GM23338 (cell line): ENCODE measurements at regions not wholly inside any gene's neighbourhood (a gene's known extent, or its start where the extent isn't known, plus 50 kb on each side); places are given as distances from the start of the nearest gene placed in this dataset.

ENCODE experiments used
- ATAC-seq: fragments of 200-7000 bp; cut with Tn5 transposase; 3 replicates; pipeline ENCODE4 v1.9.1; 2020
- DNase-seq: peaks from one replicate; pipeline ENCODE4 v3.0.0-alpha.2; 2015; ENCODE audit warnings: low spot score
- H2AFZ ChIP-seq: fragments of 200-600 bp; sonication (generic); 2 replicates; pipeline ENCODE4 v1.8.0; 2016; ENCODE audit warnings: antibody characterized with exemption, mild to moderate bottlenecking, moderate library complexity
- H3F3A ChIP-seq: fragments of 200-600 bp; sonication (generic); replicated peaks from 2 replicates; pipeline ENCODE4 v1.8.0; 2017; ENCODE audit warnings: antibody characterized with exemption, mixed run types, low read depth
- H3K27ac ChIP-seq: fragments of 200-600 bp; sonication (generic); 2 replicates; pipeline ENCODE4 v1.6.1; 2016; ENCODE audit warnings: low read depth
- H3K27me3 ChIP-seq: fragments of 200-600 bp; sonication (generic); 2 replicates; pipeline ENCODE4 v1.8.0; 2016; ENCODE audit warnings: mild to moderate bottlenecking, mixed run types, moderate library complexity; ENCODE audit not compliant: insufficient read depth
- H3K36me3 ChIP-seq: fragments of 200-600 bp; sonication (generic); 2 replicates; pipeline ENCODE4 v1.8.0; 2016; ENCODE audit warnings: mild to moderate bottlenecking; ENCODE audit not compliant: insufficient read depth
- H3K4me1 ChIP-seq: fragments of 200-600 bp; sonication (generic); 2 replicates; pipeline ENCODE4 v1.8.0; 2016; ENCODE audit warnings: mild to moderate bottlenecking, moderate library complexity; ENCODE audit not compliant: insufficient read depth
- H3K4me2 ChIP-seq: fragments of 200-600 bp; sonication (generic); 2 replicates; pipeline ENCODE4 v1.7.1; 2017; ENCODE audit warnings: mixed run types
- H3K4me3 ChIP-seq: fragments of 200-600 bp; sonication (generic); 2 replicates; pipeline ENCODE4 v1.6.1; 2016; ENCODE audit warnings: mixed run types
- H3K79me2 ChIP-seq: fragments of 200-600 bp; sonication (generic); replicated peaks from 2 replicates; pipeline ENCODE4 v1.8.0; 2017; ENCODE audit warnings: mild to moderate bottlenecking; ENCODE audit not compliant: insufficient read depth
- H3K9me2 ChIP-seq: fragments of 200-600 bp; sonication (generic); 2 replicates; pipeline ENCODE4 v1.8.0; 2017; ENCODE audit not compliant: insufficient read depth
- H4K20me1 ChIP-seq: fragments of 200-600 bp; sonication (generic); replicated peaks from 2 replicates; pipeline ENCODE4 v1.8.0; 2017; ENCODE audit warnings: mild to moderate bottlenecking; ENCODE audit not compliant: insufficient read depth
- H3K27ac Mint-ChIP-seq: 2 replicates; pipeline ENCODE4 v1.8.0; 2020; ENCODE audit warnings: inconsistent platforms, mild to moderate bottlenecking, moderate library complexity, mixed read lengths
- H3K27me3 Mint-ChIP-seq: 3 replicates; pipeline ENCODE4 v1.8.0; 2022; ENCODE audit warnings: low read depth, mild to moderate bottlenecking, moderate library complexity, mixed read lengths, inconsistent platforms; ENCODE audit not compliant: insufficient read depth, poor library complexity
- H3K36me3 Mint-ChIP-seq: 3 replicates; pipeline ENCODE4 v1.8.0; 2021; ENCODE audit warnings: low read depth, mild to moderate bottlenecking, inconsistent platforms, moderate library complexity, mixed read lengths
- H3K4me1 Mint-ChIP-seq: 3 replicates; pipeline ENCODE4 v1.8.0; 2020; ENCODE audit warnings: mild to moderate bottlenecking, inconsistent platforms, mixed read lengths
- H3K4me3 Mint-ChIP-seq: 3 replicates; pipeline ENCODE4 v1.8.0; 2021; ENCODE audit warnings: moderate library complexity, mild to moderate bottlenecking, inconsistent platforms, mixed read lengths
- H3K9me3 Mint-ChIP-seq: 3 replicates; pipeline ENCODE4 v1.8.0; 2020; ENCODE audit warnings: moderate library complexity, mild to moderate bottlenecking, inconsistent platforms, mixed read lengths
- CREB1 ChIP-seq: fragments of 250-450 bp; sonication (Bioruptor Pico); IDR thresholded peaks from 2 replicates; pipeline ENCODE4 v1.5.0; 2020; ENCODE audit warnings: low read depth, mild to moderate bottlenecking, moderate library complexity
- CTCF ChIP-seq, 2 experiments: fragments of 200-600 bp in 1 of 2; sonication (generic) in 1 of 2; conservative IDR thresholded peaks; 2 replicates each; pipeline versions ENCODE4 v1.5.1 to v1.6.1; 2016 to 2017; ENCODE audit warnings: antibody characterized with exemption in 2 of 2, low read depth in 2 of 2, mild to moderate bottlenecking in 2 of 2, moderate library complexity in 1 of 2
- EZH2 ChIP-seq: fragments of 200-600 bp; sonication (generic); IDR thresholded peaks from one replicate; pipeline ENCODE4 v1.8.0; 2017; ENCODE audit warnings: antibody characterized with exemption, mild to moderate bottlenecking, low read depth; ENCODE audit not compliant: unreplicated experiment
- EZH2phosphoT487 ChIP-seq: fragments of 200-600 bp; sonication (generic); IDR thresholded peaks from one replicate; pipeline ENCODE4 v1.8.1; 2018; ENCODE audit warnings: antibody characterized with exemption; ENCODE audit not compliant: unreplicated experiment
- JUNB ChIP-seq: IDR thresholded peaks from one replicate; pipeline ENCODE4 v1.6.1; 2016; ENCODE audit warnings: antibody characterized with exemption; ENCODE audit not compliant: unreplicated experiment
- NANOG ChIP-seq: IDR thresholded peaks from 2 replicates; pipeline ENCODE4 v1.6.1; 2016; ENCODE audit warnings: antibody characterized with exemption, borderline replicate concordance
- POLR2AphosphoS5 ChIP-seq: IDR thresholded peaks from 2 replicates; pipeline ENCODE4 v1.6.1; 2016; ENCODE audit warnings: antibody characterized with exemption, low read depth
- REST ChIP-seq: IDR thresholded peaks from one replicate; pipeline ENCODE4 v1.6.1; 2018; ENCODE audit warnings: antibody characterized with exemption; ENCODE audit not compliant: unreplicated experiment
- STAT1 ChIP-seq: IDR thresholded peaks from one replicate; pipeline ENCODE4 v1.6.1; 2016; ENCODE audit warnings: antibody characterized with exemption; ENCODE audit not compliant: unreplicated experiment
- ZNF114 ChIP-seq: fragments of 250-450 bp; sonication (Bioruptor Pico); IDR thresholded peaks from 2 replicates; pipeline ENCODE4 v1.5.0; 2020; ENCODE audit warnings: mild to moderate bottlenecking, moderate library complexity
- ZNF331 ChIP-seq: fragments of 250-450 bp; sonication (Bioruptor Pico); IDR thresholded peaks from 2 replicates; pipeline ENCODE4 v1.5.0; 2020; ENCODE audit warnings: low read depth, mild to moderate bottlenecking, moderate library complexity

GRCh38 chr4:117770269-117771102, 263.8 kb upstream of the NDST3 start:
- DNase-seq: no peak
- Mint-ChIP-seq H3K27ac (no peak overlapping the region), H3K4me3 (no peak overlapping the region), H3K4me1 (0 out of 3 replicates have a peak, but pooled peaks cover 2% of the 10 kb centered on the region), H3K9me3 (no peaks in the 10 kb centered on the region), H3K36me3 (no peaks in the 10 kb centered on the region), H3K27me3 (peaks cover 2% of the 10 kb centered on the region)
- H3K4me2 ChIP-seq: no peak overlapping the region
- no peaks in the 10 kb centered on the region for H3K79me2 ChIP-seq
- H3K27me3 ChIP-seq: no peaks in the 10 kb centered on the region
- no peaks in the 10 kb centered on the region; the same call in 1 of the 2 replicates for H3K9me2 ChIP-seq
- no peak overlapping the region for H3K27ac ChIP-seq
- peak overlapping the region; percentile 24; the same call in 1 of the 2 replicates for H2AFZ ChIP-seq
- H3F3A ChIP-seq: no peaks in the 10 kb centered on the region
- TF ChIP-seq CREB1 (no peak), EZH2phosphoT487 (no peak), STAT1 (no peak), CTCF (conservative IDR thresholded peaks at IDR 0.05; ENCODE audit: low read depth in 2 of 2) (no peak), ZNF114 (CRISPR knock-in tag) (no peak), EZH2 (no peak), NANOG (no peak), REST (no peak), POLR2AphosphoS5 (no peak), JUNB (no peak), ZNF331 (no peak)
- H3K4me1 ChIP-seq: no peaks in the 10 kb centered on the region
- H4K20me1 ChIP-seq: no peaks in the 10 kb centered on the region
- no peak overlapping the region for H3K4me3 ChIP-seq
- ATAC-seq: no peak
- H3K36me3 ChIP-seq: no peaks in the 10 kb centered on the region
